ENCODE measurements at regions not wholly inside any gene's neighbourhood (a gene's known extent, or its start where the extent isn't known, plus 50 kb on each side); places are given as distances from the start of the nearest gene placed in this dataset.
A peak's percentile ranks its signal among the peaks of the same experiment; 100 is the strongest.

- Histone ChIP-seq H3K4me1 (no peaks in the 10 kb centered on the region), H3K27me3 (no peaks in the 10 kb centered on the region), H3K27ac (no peak overlapping the region), H3K9me3 (no peaks in the 10 kb centered on the region), H3K4me3 (no peak overlapping the region), H3K36me3 (no peaks in the 10 kb centered on the region)
- DNase-seq = no peak
- intact Hi-C loops (cut with DNase I) = no loop called here
- no peak for TF ChIP-seq CTCF (IDR thresholded peaks at IDR 0.05)
- ATAC-seq = no peak
These were observed 257.0 kb downstream of the MSX2 start for GRCh38 chr5:174981416-174981815.

GRCh38 chr5:174980952-174981351, 256.6 kb downstream of the MSX2 start:
- Histone ChIP-seq H3K4me3 (no peak overlapping the region), H3K4me1 (no peaks in the 10 kb centered on the region), H3K27me3 (no peaks in the 10 kb centered on the region), H3K27ac (no peak overlapping the region), H3K36me3 (no peaks in the 10 kb centered on the region), H3K9me3 (no peaks in the 10 kb centered on the region)
- DNase-seq (no peak), ATAC-seq (no peak)
- intact Hi-C loops (cut with DNase I) = no loop called here
- no peak for TF ChIP-seq CTCF (IDR thresholded peaks at IDR 0.05)

DNA sequence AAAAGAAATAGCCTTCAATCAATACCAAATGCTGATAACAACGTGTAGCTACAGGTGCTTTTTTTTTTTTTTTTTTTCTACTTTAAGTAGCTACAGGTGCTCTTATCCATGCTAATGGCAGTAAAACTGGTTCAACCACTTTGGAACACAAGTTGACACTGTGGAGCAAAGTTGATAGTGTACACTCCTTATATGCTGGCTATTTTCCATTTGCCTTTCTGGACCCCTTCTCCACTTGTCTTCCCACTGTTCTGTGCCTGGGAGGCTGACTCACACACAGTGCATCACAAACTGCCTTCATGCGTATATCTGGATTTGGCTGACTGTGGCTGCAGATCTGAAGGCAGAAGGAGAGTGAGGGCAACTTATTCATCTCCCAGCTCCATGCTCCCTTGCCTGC, 247.9 kb downstream of the MSX2 start:
- TF ChIP-seq CTCF (IDR thresholded peaks at IDR 0.05) = no peak
- peak in 3 of 4 donors; percentile 27 to 79 (median 32) for DNase-seq
- Histone ChIP-seq H3K36me3 (no peaks in the 10 kb centered on the region), H3K4me3 (no peak overlapping the region), H3K9me3 (peaks cover 0 to 12% of the 10 kb centered on the region in 2 donors), H3K27ac (no peak overlapping the region), H3K27me3 (no peaks in the 10 kb centered on the region), H3K4me1 (no peaks in the 10 kb centered on the region)
- intact Hi-C loops (cut with DNase I) = no loop called here
- peak; percentile 99 for ATAC-seq

- no peak overlapping the region for H3K27ac ChIP-seq
- ATAC-seq = no peak
- H3K4me3 ChIP-seq = no peak overlapping the region
- H3K36me3 ChIP-seq = no peaks in the 10 kb centered on the region
- intact Hi-C loops (cut with DNase I) = no loop called here
- no peaks in the 10 kb centered on the region for H3K27me3 ChIP-seq
- no peak for TF ChIP-seq CTCF (IDR thresholded peaks at IDR 0.05)
- H3K4me1 ChIP-seq = no peaks in the 10 kb centered on the region
- peaks cover 0 to 23% of the 10 kb centered on the region in 2 donors for H3K9me3 ChIP-seq
- no peak for DNase-seq
These were observed 246.8 kb downstream of the MSX2 start for GRCh38 chr5:174971210-174971609.

DNA sequence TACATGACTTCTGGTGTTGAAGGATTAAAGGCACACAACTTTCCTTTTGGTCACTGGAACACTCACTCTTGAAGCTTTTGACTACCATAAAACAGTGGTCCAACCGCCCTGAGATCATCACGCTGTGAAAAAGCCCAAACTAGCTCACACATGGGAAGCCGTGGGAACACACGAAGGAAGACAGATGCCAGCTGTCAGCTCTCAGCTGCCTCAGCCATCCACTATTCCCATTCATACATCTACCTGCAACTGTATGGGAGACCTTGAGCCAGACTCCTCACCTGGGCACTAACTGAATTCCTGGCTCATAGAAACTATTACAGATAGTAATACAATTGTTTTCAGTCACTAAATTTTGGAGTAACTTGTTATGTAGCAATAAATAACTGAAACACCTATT, 246.1 kb downstream of the MSX2 start:
- no peaks in the 10 kb centered on the region for H3K36me3 ChIP-seq
- H3K27me3 ChIP-seq = no peaks in the 10 kb centered on the region
- ATAC-seq = no peak
- DNase-seq = no peak
- H3K4me3 ChIP-seq = no peak overlapping the region
- no peak overlapping the region for H3K27ac ChIP-seq
- intact Hi-C loops (cut with DNase I) = no loop called here
- H3K4me1 ChIP-seq = no peaks in the 10 kb centered on the region
- TF ChIP-seq CTCF (IDR thresholded peaks at IDR 0.05) = no peak
- H3K9me3 ChIP-seq = peaks cover 0 to 30% of the 10 kb centered on the region in 2 donors
